DMS53 treated with DMSO at 0.1 percent for 48 hours (cell line): ENCODE measurements at regions not wholly inside any gene's neighbourhood (a gene's known extent, or its start where the extent isn't known, plus 50 kb on each side); places are given as distances from the start of the nearest gene placed in this dataset.
"Not testable (repeated sequence)": the region's sequence is repeated elsewhere in the genome, so short reads cannot be mapped to it uniquely, and the experiment has no call there.

Experiments used
- DNase-seq: peaks from one replicate; lab custom pipeline; 2025; ENCODE audit not compliant: unreplicated experiment; lab: John Stamatoyannopoulos, UW

DNA sequence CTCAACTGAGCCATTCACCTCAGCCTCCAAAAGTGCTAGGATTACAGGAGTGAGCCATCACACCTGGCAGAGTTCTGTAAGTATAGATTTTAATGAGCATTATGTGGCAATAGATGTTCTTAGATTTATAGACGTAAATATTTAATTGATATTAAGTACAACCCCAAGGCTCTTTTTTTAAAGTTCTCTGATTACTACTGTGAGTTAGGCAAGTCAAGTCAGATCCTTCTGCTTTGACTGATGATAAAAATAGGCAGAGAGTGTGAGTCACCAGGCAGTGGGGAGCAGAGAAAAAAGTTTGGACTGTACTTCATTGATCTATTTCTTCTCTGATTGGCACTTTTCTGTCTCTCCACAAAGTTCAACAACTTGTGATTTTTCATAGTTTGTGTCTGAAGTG, 1379.9 kb downstream of the UQCRFS1 start:
- no peak for DNase-seq

DNA sequence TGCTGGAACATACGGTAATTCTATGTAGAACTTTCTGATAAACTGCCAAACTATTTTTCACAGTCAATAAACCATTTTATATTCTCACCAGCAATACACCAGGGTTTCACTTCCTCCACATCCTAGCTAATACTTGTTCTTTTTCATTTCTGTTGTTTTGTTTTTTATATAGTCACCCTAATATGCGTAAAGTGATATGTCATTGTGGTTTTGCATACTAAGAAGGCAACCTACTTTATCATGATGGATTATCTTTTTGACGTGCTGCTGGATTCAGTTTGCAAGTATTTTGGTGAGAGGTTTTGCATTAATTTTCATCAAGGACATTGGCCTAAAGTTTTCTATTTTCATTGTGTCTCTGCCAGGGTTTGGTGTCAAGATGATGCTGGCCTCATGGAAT, 1384.1 kb downstream of the UQCRFS1 start:
- no peak for DNase-seq

- no peak for DNase-seq
These were observed 1388.8 kb downstream of the UQCRFS1 start for GRCh38 chr19:27824108-27824507.

DNA sequence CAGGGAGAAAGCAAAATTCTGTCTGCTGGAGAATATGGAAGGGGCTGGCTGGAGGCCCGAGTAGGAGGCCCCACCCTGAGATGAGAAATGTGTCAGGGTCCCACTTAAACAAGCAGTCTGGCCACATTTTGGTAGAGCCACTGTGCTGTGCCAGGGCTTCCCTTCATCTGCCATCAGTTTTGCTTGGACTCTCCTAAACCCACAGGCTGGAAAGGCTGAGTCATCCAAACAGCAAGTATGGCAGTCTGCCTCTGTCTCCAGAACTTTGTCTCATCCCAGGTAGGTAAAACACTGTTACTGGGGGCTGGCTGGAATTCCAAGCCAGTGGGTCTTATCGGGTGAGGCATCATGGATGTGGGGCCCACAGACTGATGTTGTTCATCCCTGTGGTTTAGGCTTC, 1390.6 kb downstream of the UQCRFS1 start:
- DNase-seq = no peak

GRCh38 chr19:27821418-27822018, 1391.4 kb downstream of the UQCRFS1 start:
- no peak for DNase-seq

DNA sequence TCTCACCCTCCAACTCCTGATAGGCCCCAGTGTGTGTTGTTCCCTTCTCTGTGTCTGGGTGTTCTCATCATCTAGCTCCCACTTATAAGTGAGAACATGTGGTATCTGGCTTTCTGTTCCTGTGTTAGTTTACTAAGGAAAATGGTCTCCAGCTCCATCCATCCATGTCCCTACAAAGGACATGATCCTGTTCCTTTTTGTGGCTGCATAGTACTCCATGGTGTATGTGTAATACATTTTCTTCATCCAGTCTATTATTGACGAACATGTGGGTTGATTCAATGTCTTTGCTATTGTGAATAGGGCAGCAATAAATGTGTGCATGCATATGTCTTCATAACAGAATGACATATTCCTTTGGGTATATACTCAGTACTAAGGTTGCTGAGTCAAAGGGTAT, 1397.0 kb downstream of the UQCRFS1 start:
- no peak for DNase-seq

- not testable (repeated sequence) for DNase-seq
These were observed 1398.1 kb downstream of the UQCRFS1 start for GRCh38 chr19:27814834-27815233.

GRCh38 chr19:27814274-27814673, 1398.7 kb downstream of the UQCRFS1 start:
- peak; percentile 15 for DNase-seq

- no peak for DNase-seq
These were observed 1406.4 kb downstream of the UQCRFS1 start for GRCh38 chr19:27806471-27807070.

DNA sequence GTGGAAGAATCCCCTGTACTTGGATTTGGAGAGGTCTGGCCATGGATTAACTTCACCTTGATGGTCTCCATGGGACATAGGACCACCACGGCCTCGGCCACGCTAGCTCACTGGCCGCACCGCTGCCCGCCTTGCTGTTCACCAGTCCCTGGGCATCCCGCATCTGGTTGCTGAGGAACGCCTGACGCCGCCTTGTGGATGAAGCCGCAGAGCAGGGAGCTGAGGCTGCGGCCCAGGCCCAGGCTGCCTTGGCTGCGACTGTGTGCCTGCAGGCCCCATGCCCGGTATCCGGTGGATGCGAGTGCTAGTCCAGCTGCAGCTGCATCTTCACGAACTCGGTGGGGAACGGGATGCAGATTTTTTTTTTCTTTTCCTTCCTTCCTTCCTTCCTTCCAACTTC, 1407.1 kb downstream of the UQCRFS1 start:
- DNase-seq = no peak

DNA sequence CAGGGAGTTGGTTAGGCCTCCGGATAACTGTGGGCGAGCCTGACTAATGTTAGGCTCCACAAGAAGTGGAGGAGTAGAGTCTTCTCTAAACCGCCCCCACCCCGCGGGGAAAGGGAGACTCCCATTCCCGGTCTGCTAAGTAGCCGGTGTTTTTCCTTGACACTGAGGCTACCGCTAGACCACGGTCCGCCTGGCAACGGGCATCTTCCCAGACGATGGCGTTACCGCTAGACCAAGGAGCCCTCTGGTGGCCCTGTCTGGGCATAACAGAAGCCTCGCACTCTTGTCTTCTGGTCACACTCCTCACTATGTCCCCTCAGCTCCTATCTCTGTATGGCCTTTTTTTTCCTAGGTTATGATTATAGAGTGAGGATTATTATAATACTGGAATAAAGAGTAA, 1410.7 kb downstream of the UQCRFS1 start:
- DNase-seq = not testable (repeated sequence)

- DNase-seq = no peak
These were observed 1416.4 kb downstream of the UQCRFS1 start for GRCh38 chr19:27796540-27796939.

GRCh38 chr19:27796073-27796472, 1416.9 kb downstream of the UQCRFS1 start:
- DNase-seq = no peak

DNA sequence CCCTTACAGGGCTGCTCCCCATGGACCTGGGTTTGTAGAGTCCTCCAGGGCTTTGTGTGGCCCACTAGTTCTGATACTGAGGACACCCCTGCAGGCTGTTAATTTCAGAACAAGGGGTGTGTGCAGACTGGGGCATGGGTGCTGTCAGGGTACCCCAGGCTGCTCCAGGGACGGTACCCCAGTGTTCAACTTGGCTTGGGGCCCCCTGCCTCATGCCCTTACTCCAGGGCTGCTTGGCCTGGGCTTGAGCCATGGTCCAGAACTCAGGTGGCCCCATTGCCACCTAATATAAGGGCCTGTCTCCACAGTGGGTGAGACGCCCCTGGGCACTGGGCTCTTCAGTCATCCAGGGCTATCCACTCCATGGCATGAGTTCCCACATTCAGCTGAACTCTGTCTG, 1417.6 kb downstream of the UQCRFS1 start:
- no peak for DNase-seq

DNA sequence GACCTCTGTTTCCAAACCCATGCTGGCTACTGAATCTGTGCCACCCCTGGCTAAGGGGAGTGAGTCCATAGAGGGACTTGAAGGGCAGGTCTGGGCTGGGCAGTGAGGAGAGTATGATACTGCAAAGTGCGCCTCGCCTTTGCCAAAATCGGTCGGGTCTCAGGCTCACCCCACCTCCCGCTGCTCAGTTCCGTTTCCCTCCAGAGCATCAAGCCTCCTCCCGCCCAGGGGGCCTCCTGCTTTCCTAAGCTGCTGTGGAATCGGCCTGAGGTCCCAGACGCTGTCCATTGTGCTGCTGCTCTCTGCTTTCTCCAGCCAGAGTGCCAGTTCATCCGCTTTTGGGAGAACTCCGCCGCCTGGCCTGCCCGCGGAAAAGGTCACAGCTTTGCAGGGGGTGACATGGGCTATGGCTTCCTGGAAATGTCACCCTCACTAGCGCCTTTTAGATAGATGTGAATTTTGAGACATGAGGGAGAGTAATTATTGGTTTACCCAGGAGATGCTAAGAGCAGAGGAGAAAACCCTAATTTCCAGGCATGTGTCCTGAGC, 1418.4 kb downstream of the UQCRFS1 start:
- DNase-seq = no peak

GRCh38 chr19:27793644-27794493, 1419.1 kb downstream of the UQCRFS1 start:
- DNase-seq = peak; percentile 75

- DNase-seq = peak; percentile 76
These were observed 1419.8 kb downstream of the UQCRFS1 start for GRCh38 chr19:27793128-27793643.

DNA sequence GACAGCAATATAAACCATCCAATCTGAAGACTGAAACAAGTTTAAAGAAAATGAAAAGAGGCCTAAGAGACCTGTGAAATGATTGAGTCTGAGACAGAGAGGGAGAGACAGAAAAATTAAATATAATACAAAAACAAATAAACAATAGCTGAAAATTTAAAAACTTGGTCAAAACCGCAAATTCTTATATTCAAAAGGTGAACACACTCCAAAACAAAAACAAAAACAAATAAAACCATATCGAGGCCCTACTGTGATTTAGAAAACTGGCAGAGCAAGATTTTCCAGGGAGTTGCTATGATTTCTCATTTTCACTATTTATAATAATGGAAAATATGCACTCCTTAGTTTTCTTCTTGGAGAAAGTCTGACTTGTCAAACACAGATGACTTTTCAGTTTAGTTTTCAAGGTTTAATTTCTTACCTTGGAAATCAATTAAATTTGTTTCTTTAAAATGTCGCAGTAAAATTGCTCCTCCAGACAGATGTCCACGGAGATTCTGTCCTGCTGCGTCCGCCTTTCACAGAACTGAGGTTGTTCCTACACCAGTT, 1420.3 kb downstream of the UQCRFS1 start:
- no peak for DNase-seq

- DNase-seq = no peak
These were observed 1432.4 kb downstream of the UQCRFS1 start for GRCh38 chr19:27780367-27781075.

DNA sequence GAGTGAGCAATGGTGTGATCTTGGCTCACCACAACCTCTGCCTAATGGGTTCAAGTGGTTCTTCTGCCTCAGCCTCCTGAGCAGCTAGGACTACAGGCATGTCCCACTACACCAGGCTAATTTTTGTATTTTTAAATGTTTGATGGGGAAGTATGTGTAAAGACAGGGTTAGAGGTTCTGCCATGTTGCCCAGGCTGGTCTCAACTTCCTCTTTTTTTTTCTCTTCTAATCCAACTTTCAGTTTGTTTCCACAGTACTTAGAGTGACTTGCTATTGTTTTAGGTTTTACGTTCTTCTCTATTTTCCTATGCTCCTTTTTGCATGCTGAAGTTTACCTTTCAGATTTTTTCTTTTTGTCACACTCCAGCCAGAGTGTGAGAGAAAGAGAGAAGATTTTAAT, 1433.0 kb downstream of the UQCRFS1 start:
- no peak for DNase-seq

DNA sequence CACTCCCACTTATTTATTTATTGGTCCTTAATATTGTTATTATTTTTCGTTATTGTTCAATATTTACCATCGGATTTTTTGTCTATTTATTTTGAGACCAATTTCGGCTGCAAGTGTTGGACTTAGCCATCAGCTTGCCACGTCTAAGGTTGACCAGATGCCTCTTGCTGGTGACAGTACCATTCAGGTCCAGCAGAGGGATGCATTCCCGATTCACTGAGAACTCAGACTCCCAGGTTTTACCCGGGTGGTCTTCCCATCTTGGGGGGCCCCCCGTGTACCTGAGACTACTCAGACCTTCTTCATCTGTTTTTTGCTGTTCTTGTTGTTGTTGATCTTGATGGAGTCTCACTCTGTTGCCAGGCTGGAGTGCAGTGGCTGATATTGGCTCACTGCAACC, 1435.2 kb downstream of the UQCRFS1 start:
- DNase-seq = no peak
